BE2C (cell line): ENCODE measurements at regions not wholly inside any gene's neighbourhood (a gene's known extent, or its start where the extent isn't known, plus 50 kb on each side); places are given as distances from the start of the nearest gene placed in this dataset.
"Not testable (repeated sequence)": the region's sequence is repeated elsewhere in the genome, so short reads cannot be mapped to it uniquely, and the experiment has no call there.

Source experiments
- DNase-seq: peaks from one replicate; pipeline ENCODE4 v3.0.0-alpha.2; 2020
- H3K27me3 ChIP-seq: fragments of 250-450 bp; sonication (Bioruptor Pico); 2 replicates; pipeline ENCODE4 v1.5.1; 2020; ENCODE audit warnings: mild to moderate bottlenecking
- H3K36me3 ChIP-seq: fragments of 250-450 bp; sonication (Bioruptor Pico); 2 replicates; pipeline ENCODE4 v1.5.1; 2020; ENCODE audit warnings: mild to moderate bottlenecking
- H3K4me1 ChIP-seq: fragments of 250-450 bp; sonication (Bioruptor Pico); 2 replicates; pipeline ENCODE4 v1.5.1; 2020
- H3K4me3 ChIP-seq: 2 replicates; pipeline ENCODE4 v1.5.1; 2011; ENCODE audit warnings: low read depth, low read length
- H3K9me3 ChIP-seq: fragments of 250-450 bp; sonication (Bioruptor Pico); 2 replicates; pipeline ENCODE4 v1.5.1; 2020
- TF ChIP-seq, protein P1 (sequence below): IDR thresholded peaks from 2 replicates; pipeline ENCODE4 v1.5.1; 2012; ENCODE audit warnings: mild to moderate bottlenecking, low read depth, low read length

DNA sequence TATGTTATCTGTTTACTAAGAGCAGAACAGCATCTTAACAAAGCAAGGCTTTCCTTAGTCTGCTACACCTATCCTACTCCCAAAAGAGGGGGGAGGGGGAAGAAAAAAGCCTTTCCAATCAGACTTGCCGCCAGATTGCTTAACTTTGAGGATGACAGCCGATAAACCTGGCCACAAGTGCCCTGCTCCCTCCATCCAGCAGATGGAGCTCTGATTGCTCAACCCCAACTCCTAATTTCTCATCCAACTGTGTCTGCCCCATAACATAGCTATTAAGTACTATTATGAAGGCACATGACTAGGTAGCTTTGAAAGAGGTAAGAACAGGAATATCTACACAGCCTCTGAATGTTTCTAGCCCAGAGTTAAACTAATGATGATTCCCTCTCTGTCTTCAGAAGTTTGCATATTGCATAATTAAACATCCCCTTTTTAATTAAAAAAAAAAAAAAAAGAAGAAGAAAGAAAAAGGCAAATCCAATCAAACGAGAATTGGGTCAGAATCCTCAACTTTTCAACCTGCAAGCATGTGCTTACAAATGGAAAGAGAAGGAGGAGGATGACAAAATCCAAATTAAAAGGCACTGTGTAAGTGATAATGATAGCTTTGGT lies 247.4 kb downstream of the GALC start:
- Histone ChIP-seq H3K36me3 (no peaks in the 10 kb centered on the region), H3K9me3 (no peaks in the 10 kb centered on the region), H3K27me3 (no peaks in the 10 kb centered on the region), H3K4me1 (no peaks in the 10 kb centered on the region), H3K4me3 (no peak overlapping the region)
- TF ChIP-seq, protein P1, sequence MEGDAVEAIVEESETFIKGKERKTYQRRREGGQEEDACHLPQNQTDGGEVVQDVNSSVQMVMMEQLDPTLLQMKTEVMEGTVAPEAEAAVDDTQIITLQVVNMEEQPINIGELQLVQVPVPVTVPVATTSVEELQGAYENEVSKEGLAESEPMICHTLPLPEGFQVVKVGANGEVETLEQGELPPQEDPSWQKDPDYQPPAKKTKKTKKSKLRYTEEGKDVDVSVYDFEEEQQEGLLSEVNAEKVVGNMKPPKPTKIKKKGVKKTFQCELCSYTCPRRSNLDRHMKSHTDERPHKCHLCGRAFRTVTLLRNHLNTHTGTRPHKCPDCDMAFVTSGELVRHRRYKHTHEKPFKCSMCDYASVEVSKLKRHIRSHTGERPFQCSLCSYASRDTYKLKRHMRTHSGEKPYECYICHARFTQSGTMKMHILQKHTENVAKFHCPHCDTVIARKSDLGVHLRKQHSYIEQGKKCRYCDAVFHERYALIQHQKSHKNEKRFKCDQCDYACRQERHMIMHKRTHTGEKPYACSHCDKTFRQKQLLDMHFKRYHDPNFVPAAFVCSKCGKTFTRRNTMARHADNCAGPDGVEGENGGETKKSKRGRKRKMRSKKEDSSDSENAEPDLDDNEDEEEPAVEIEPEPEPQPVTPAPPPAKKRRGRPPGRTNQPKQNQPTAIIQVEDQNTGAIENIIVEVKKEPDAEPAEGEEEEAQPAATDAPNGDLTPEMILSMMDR = peak; percentile 79
- DNase-seq = peak; percentile 35

DNA sequence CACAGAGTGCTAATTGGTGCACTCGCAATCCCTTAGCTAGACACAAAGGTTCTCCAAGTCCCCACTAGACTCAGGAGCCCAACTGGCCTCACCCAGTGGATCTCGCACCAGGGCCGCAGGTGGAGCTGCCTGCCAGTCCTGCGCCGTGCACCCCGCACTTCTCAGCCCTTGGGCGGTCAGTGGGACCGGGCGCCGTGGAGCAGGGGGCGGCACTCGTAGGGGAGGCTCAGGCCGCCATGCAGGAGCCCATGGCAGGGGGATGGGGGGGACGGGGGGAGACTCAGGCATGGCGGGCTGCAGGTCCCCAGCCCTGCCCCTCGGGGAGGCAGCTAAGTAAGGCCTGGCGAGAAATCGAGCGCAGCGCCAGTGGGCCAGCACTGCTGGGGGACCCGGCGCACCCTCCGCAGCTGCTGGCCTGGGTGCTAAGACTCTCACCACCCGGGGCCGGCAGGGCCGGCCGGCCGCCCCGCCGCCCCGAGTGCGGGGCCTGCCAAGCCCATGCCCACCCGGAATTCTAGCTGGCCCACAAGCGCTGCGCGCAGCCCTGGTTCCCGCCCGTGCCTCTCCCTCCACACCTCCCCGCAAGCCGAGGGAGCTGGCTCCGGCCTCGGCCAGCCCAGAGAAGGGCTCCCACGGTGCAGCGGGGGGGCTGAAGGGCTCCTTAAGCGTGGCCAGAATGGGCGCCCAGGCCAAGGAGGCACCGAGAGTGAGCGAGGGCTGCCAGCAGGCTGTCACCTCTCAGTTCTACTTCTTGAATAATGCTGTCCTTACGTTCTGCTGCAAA lies 258.2 kb downstream of the GALC start:
- not testable (repeated sequence) for H3K9me3 ChIP-seq, H3K36me3 ChIP-seq, DNase-seq, H3K4me3 ChIP-seq, H3K4me1 ChIP-seq, H3K27me3 ChIP-seq

DNA sequence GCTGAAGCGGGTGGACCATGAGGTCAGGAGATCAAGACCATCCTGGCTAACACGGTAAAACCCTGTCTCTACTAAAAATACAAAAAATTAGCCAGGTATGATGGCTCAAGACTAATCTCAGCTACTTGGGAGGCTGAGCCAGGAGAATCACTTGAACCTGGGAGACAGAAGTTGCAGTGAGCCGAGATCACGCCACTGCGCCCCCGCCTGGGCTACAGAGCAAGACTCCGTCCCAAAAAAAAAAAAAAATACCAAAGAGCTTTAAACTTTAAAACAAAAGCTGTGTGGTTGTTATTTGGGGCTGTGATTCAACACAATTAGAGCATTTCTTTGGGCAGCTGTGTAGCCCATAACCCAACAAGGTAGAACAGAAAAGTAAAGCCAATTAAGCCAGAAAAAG lies 259.9 kb downstream of the GALC start:
- DNase-seq, H3K27me3 ChIP-seq, H3K4me1 ChIP-seq, H3K4me3 ChIP-seq, H3K9me3 ChIP-seq, H3K36me3 ChIP-seq: not testable (repeated sequence)

DNA sequence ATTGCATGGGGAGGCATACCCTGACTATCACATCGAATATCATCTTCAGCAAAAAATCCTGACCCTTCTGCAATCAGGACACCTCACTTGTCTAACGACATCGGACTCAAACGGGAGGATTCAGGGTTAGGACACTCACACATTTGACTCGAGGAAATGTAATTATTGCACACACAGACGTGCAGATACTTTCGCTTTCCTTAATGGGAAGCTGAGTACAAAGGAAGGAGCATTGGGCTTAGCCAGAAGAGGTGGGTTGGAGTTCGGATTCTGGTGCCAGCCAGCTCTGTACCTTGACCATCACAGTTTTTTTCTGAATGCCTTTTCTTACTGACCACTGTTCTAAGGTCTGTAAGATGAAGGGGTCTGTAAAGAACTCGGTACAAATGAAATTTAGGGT lies 260.4 kb downstream of the GALC start:
- Histone ChIP-seq H3K36me3 (no peaks in the 10 kb centered on the region), H3K4me3 (no peak overlapping the region), H3K4me1 (no peaks in the 10 kb centered on the region), H3K27me3 (no peaks in the 10 kb centered on the region), H3K9me3 (no peaks in the 10 kb centered on the region)
- TF ChIP-seq, protein P1 = no peak
- no peak for DNase-seq

DNA sequence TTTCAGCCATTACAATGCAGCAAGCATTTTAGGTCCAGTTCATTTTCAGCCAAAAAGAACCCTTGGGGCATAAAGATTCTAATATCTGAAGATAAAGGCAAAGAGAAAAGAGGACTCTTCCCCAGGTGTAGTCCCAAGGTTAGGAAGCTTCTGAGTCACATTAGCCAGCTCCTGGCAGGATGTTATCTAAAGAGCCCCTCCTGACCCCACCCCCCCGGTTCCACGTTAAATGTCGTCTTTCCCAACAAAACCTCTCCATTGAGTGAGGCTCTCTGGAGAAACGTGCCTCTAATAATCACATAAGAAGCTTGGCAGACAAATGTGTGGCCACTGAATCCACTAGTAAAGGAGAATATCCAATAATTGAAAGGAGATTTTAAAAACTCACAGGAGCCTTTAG lies 267.7 kb downstream of the GALC start:
- no peaks in the 10 kb centered on the region for H3K27me3 ChIP-seq
- DNase-seq = no peak
- TF ChIP-seq, protein P1 = no peak
- no peaks in the 10 kb centered on the region for H3K9me3 ChIP-seq
- no peak overlapping the region for H3K4me3 ChIP-seq
- H3K4me1 ChIP-seq = no peaks in the 10 kb centered on the region
- H3K36me3 ChIP-seq = no peaks in the 10 kb centered on the region

DNA sequence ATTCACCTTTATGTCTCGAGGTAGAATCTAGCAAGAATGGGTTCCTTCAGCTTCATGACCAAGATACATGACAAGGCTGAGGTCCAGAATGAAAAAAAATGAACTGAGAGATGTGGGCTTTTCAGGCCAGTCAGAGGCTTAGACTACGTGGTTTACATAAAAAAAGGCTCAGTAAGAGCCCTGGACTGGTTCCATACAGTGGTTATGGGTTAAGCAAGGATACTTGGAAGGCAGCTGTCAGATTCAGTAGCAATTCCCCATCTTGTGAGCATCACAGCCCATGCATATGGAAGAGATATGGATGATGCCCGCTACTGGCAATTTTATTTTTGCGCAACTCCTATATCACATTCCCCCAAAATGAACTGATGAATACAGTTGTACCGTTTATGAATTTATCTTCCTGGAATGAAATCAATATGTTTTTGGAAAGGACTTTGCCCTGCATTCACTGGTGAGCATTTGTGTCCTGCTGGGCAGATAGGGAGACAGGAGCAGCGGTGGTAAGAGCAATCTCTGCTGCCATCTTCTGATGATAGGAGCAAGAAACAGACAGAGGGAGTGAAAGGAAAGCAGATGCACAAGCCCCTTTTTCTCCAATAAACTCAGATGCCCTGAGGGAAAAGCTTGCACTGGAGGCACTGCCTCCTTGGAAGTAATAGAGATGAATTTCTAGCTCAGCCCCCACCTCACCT lies 280.4 kb downstream of the GALC start:
- no peak for DNase-seq
- H3K36me3 ChIP-seq = no peaks in the 10 kb centered on the region
- H3K4me1 ChIP-seq = no peaks in the 10 kb centered on the region
- no peaks in the 10 kb centered on the region for H3K9me3 ChIP-seq
- H3K27me3 ChIP-seq = no peaks in the 10 kb centered on the region
- no peak overlapping the region for H3K4me3 ChIP-seq
- TF ChIP-seq, protein P1 = no peak

DNA sequence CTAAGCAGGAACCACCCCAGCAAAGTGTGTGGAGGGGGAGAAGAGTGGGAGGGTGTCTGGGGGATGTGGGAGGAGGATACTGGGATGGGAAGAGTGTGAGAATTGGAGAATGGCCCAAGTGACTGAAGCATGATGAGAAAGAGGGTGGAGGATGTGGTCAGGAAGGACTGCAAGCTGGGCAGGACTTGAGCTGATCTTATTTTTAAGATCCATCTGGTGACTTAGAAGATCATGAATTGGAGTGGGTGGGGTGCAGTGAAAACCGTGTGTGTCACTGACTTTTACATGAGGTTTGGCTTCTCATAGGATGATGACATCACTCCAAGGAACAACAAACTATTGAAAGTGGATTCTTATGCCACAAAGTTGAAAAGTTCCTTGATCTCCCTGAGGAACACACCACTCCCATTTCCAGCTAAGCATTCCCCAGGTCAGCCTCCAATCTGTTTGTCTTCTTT lies 287.5 kb downstream of the GALC start:
- no peaks in the 10 kb centered on the region for H3K4me1 ChIP-seq
- no peak for DNase-seq
- no peaks in the 10 kb centered on the region for H3K36me3 ChIP-seq
- TF ChIP-seq, protein P1 = no peak
- no peaks in the 10 kb centered on the region for H3K9me3 ChIP-seq
- no peak overlapping the region for H3K4me3 ChIP-seq
- no peaks in the 10 kb centered on the region for H3K27me3 ChIP-seq
